ENCODE measurements at regions not wholly inside any gene's neighbourhood (a gene's known extent, or its start where the extent isn't known, plus 50 kb on each side); places are given as distances from the start of the nearest gene placed in this dataset.

DNA sequence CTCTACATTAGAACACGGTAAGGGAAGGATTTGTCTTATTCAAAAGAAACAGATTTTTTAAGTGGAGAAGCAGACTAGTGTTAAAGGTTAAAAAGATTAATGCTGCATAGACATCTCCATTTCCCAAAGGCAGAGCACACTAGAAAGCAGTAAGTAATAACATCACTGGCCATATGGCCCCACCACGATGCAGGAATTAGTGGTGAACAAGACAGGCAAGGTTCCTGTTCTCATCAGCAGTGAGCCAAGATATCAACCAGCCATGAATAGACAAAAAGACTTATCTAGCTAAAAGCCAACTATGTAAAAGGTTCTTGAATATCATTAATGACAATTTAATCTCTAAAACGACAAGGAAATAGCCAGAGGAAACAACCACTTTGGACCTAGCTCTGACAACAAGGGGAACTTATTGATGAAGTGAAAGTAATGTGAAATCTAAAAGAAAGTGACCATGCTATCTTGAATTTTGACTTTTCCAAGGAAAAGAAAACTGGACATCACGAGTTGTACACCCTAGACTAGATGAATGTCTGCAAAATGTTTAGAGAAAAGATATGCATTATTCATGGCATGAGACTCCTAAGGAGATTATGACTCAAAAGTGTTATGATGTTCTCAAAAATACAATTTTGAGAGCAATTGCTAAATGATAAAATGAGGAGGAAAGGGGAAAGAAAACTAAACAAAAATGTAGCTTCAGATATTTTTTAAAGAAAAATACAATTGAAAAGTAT, 157.9 kb upstream of the STXBP5 start:
- DNase-seq = no peak

- no peak for DNase-seq
These were observed 155.3 kb upstream of the STXBP5 start for GRCh38 chr6:147048930-147049329.

GRCh38 chr6:147053311-147053921, 150.8 kb upstream of the STXBP5 start:
- peak; percentile 9 for DNase-seq

DNA sequence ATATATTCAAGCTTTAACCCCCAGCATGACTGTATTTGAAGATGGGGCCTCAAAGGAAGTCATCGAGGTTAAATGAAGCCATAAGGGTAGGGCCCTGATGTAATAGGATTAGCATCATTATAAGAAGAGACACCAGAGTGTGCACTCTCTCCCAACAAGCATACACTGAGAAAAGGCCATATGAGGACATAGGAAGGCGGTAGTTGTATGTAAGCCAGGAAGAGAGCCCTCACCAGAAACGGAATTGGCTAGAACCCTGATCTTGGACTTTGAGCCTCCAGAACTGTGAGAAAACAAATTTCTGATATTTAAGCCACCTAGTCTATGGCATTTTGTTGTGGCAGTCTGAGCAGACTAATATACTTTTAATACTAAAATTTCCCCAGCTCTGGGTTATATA, 150.1 kb upstream of the STXBP5 start:
- DNase-seq = no peak

- no peak for DNase-seq
These were observed 149.3 kb upstream of the STXBP5 start for GRCh38 chr6:147054871-147055270.

GRCh38 chr6:147055821-147056392, 148.3 kb upstream of the STXBP5 start:
- DNase-seq = no peak

DNA sequence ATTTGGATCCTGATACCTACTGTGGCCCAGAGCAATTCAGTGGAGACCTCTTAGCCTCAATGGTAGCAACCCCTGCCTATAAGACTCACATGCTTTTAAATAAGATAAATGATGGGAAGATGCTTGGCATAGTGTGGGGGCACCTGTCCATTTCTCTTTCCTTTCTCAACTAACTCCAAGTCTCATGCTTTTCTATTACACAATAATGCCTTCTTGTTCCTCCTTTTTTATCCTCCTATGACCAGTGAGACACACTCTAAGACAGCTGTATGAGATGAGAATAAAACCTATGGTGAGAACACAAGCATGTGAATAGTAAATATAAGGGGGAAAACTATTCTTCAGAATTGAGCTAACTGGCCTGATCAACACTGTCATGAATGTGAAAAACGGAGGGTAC, 147.0 kb upstream of the STXBP5 start:
- no peak for DNase-seq

DNA sequence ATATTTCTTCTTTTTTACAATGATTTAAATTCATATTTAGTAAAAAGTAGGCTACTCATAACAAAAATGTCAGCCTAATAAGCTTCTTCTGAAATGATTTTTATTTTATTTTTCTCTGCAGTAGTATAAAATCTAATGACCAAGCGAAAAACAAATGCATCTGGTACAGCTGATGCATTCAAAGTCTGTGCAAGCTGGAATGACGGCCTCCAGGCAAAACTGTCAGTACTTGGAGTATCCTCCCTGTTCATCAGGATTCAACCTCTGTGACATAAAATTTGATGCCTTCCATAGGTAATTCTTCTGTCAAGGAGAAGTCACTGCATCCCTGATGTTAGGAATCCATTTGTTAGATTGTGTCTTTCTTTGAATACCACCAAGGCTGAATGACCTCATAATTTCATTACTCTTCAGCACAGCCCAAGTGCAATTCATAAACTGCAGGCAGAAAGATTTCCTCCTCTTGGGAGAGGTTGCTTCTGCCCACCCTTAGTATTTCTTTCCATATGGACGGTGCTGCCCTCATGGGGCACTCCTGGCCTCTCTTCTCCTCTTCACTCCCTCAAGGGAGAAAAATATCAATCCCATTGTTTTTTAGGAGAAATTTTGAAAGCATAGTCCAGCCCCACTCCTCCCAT, 146.4 kb upstream of the STXBP5 start:
- no peak for DNase-seq

DNA sequence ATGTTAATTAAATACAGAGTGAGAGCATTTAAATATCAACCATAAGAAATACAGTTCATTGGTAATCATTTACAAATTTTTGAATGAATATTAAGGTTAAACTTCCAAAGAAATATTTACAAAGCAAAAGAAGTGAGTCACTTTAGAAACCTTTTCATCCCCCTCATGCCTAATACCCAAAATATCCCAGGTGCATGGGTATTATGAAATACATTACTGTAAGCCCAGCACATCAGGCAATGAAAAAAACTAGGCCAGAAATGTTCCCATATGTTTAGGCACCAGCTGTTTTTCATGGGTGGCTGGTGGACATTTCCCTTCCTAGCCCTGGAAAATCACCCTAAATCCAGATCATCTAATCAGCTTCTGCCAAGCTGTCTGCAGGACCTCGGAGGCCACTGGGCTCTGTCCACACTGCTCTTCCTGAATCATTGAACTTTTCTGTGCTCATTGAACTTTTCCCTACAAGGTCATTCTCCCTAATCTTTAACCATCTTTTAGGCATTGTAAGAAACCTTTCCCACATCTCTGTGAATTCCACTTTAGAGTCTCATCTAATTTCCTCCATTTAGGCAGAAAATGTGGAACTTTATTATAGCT, 145.3 kb upstream of the STXBP5 start:
- no peak for DNase-seq

GRCh38 chr6:147060636-147061035, 143.6 kb upstream of the STXBP5 start:
- DNase-seq = no peak

- DNase-seq = no peak
These were observed 143.0 kb upstream of the STXBP5 start for GRCh38 chr6:147061252-147061651.

- peak; percentile 82 for DNase-seq
These were observed 140.7 kb upstream of the STXBP5 start for GRCh38 chr6:147063469-147064031.

GRCh38 chr6:147065786-147066185, 138.4 kb upstream of the STXBP5 start:
- DNase-seq = no peak

- DNase-seq = no peak
These were observed 137.0 kb upstream of the STXBP5 start for GRCh38 chr6:147067184-147067583.

DNA sequence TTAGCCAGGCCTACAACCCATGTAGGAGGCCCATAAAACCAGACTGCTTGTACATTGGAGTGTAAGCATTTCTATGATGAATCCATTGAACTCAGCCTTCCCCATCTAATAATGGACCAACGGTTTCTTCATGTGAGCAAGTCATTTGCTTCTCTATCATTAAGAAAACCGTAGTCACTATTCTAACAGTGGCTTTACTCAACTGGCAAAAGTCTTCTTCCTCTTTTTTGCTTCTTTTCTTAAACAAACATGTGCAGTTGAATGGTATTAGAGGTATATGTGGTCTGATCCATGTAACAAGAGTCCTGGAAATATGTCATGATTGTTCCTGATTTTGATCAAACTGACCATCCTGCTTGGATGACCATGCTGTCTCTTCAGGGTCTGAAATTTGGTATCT, 132.4 kb upstream of the STXBP5 start:
- DNase-seq = no peak

DNA sequence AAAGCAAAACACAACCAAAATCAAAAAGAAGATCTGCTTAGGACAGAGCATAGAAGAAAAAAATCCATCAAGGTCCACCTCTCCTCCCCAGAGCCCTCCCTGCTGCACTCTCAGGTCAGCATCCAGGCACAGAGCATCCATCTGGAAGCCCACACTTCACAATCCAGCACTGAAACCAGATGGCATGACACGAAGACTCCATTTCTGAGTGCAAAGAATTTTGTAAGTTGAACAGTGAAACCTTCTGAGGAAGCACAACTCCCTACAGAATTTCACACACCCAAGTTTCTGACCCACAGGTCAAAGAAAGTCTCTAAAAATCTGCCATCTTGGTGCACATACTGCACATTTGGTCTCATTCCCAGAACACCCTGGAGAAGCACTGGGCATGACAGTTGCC, 128.8 kb upstream of the STXBP5 start:
- no peak for DNase-seq

GRCh38 chr6:147077251-147077650, 127.0 kb upstream of the STXBP5 start:
- DNase-seq = no peak

GRCh38 chr6:147078106-147078505, 126.1 kb upstream of the STXBP5 start:
- no peak for DNase-seq

GRCh38 chr6:147078602-147079001, 125.6 kb upstream of the STXBP5 start:
- no peak for DNase-seq

DNA sequence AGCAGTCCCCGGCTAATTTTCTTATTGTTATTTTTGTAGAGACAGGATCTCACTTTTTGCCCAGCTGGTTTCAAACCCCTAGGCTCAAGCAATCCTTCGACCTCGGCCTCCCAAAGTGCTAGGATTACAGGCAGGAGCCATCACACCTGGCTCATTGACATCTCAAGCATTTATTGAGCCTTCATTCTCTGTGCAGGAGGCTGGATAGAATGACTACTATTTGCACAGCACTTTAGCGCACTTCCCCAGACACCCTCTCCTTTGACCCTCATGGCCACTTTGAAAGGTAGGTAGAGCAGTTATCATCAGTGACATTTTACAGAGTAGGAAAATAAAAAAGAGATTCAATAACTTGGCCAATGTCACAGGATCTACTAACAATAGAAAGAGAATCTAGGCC, 124.0 kb upstream of the STXBP5 start:
- DNase-seq = no peak

- DNase-seq = no peak
These were observed 123.1 kb upstream of the STXBP5 start for GRCh38 chr6:147081076-147081609.

DNA sequence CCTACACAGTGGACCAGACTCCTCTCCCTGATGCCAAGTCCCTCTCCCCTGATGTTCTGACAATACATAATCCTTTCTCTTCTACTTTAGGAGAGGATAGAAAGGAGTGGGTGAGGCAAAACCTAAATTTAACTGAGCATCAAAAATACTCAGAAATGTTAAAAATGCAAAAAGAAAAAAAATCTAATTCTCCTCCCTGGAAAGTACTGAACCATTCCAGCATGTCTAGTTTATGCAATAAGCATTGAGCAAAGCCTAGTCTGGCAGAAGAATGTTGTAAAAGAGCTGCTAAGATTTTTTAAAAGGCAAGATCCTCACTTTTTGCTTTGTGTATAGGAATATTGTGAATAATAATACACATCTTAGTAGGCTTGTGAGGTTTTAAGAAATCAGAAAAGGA, 116.6 kb upstream of the STXBP5 start:
- no peak for DNase-seq

GRCh38 chr6:147088861-147089260, 115.4 kb upstream of the STXBP5 start:
- no peak for DNase-seq
